Hepatocyte (in vitro differentiated cells): ENCODE measurements at regions not wholly inside any gene's neighbourhood (a gene's known extent, or its start where the extent isn't known, plus 50 kb on each side); places are given as distances from the start of the nearest gene placed in this dataset.

Experiments used
- DNase-seq: peaks from one replicate; pipeline ENCODE4 v3.0.0-alpha.2; 2016; ENCODE audit warnings: low spot score
- H2AFZ ChIP-seq: fragments of 200-600 bp; sonication (generic); 2 replicates; pipeline ENCODE4 v1.6.0; 2016; ENCODE audit warnings: antibody characterized with exemption, mild to moderate bottlenecking
- H3K27ac ChIP-seq: fragments of 200-600 bp; sonication (generic); 2 replicates; pipeline ENCODE4 v1.5.1; 2016; ENCODE audit warnings: mild to moderate bottlenecking
- H3K27me3 ChIP-seq: fragments of 200-600 bp; sonication (generic); 2 replicates; pipeline ENCODE4 v1.6.1; 2016
- H3K36me3 ChIP-seq: fragments of 200-600 bp; sonication (generic); replicated peaks from 2 replicates; pipeline ENCODE4 v1.5.1; 2016; ENCODE audit warnings: low read depth; ENCODE audit not compliant: insufficient read depth
- H3K4me1 ChIP-seq: fragments of 200-600 bp; sonication (generic); 2 replicates; pipeline ENCODE4 v1.5.1; 2016; ENCODE audit warnings: mild to moderate bottlenecking, moderate library complexity; ENCODE audit not compliant: insufficient read depth
- H3K4me2 ChIP-seq: fragments of 200-600 bp; sonication (generic); 2 replicates; pipeline ENCODE4 v1.6.0; 2016
- H3K4me3 ChIP-seq: fragments of 200-600 bp; sonication (generic); 2 replicates; pipeline ENCODE4 v1.5.1; 2016; ENCODE audit warnings: mild to moderate bottlenecking
- H3K79me2 ChIP-seq: fragments of 200-600 bp; sonication (generic); 2 replicates; pipeline ENCODE4 v1.6.0; 2017; ENCODE audit warnings: mild to moderate bottlenecking
- H3K9me2 ChIP-seq: fragments of 200-600 bp; sonication (generic); replicated peaks from 2 replicates; pipeline ENCODE4 v1.6.0; 2017; ENCODE audit warnings: mild to moderate bottlenecking; ENCODE audit not compliant: insufficient read depth
- H3K9me3 ChIP-seq: fragments of 200-600 bp; sonication (generic); 2 replicates; pipeline ENCODE4 v1.5.1; 2016; ENCODE audit warnings: low read depth, mild to moderate bottlenecking
- H4K20me1 ChIP-seq: fragments of 200-600 bp; sonication (generic); 2 replicates; pipeline ENCODE4 v1.6.0; 2016; ENCODE audit warnings: mild to moderate bottlenecking; ENCODE audit not compliant: insufficient read depth, poor library complexity, severe bottlenecking
- CTCF ChIP-seq: fragments of 200-600 bp; sonication (generic); IDR thresholded peaks from 2 replicates; pipeline ENCODE4 v1.5.1; 2016; ENCODE audit warnings: antibody characterized with exemption, mild to moderate bottlenecking; ENCODE audit not compliant: poor library complexity
- EZH2 ChIP-seq: fragments of 200-600 bp; sonication (generic); IDR thresholded peaks from 2 replicates; pipeline ENCODE4 v1.6.1; 2016; ENCODE audit warnings: antibody characterized with exemption, mild to moderate bottlenecking, borderline replicate concordance
- EZH2phosphoT487 ChIP-seq: fragments of 200-600 bp; sonication (generic); IDR thresholded peaks from one replicate; pipeline ENCODE4 v1.6.1; 2018; ENCODE audit warnings: antibody characterized with exemption, mild to moderate bottlenecking, low read depth, moderate library complexity; ENCODE audit not compliant: unreplicated experiment, severe bottlenecking
- WGBS: methylation state at CpG from one replicate; pipeline ENCODE4 v1.1.6; 2016; ENCODE audit warnings: low lambda C conversion rate; ENCODE audit errors: missing lambda C conversion rate; 5-methylcytosine and 5-hydroxymethylcytosine counted together

GRCh38 chr1:168972225-168972624 lies 134.3 kb upstream of the ATP1B1 start:
- 72% methylated on average over 4 of the region's 4 CpGs for WGBS
- Histone ChIP-seq H3K36me3 (no peaks in the 10 kb centered on the region), H3K4me3 (no peak overlapping the region), H3K27me3 (no peaks in the 10 kb centered on the region), H4K20me1 (no peaks in the 10 kb centered on the region), H3K27ac (no peak overlapping the region), H3K9me2 (no peaks in the 10 kb centered on the region), H3K79me2 (no peaks in the 10 kb centered on the region), H2AFZ (no peak overlapping the region), H3K4me2 (no peak overlapping the region), H3K4me1 (no peaks in the 10 kb centered on the region), H3K9me3 (no peaks in the 10 kb centered on the region)
- TF ChIP-seq CTCF (no peak), EZH2phosphoT487 (no peak), EZH2 (no peak)
- DNase-seq = no peak

GRCh38 chr1:168972887-168973286 lies 133.6 kb upstream of the ATP1B1 start:
- Histone ChIP-seq H3K36me3 (no peaks in the 10 kb centered on the region), H3K4me2 (no peak overlapping the region), H3K9me3 (no peaks in the 10 kb centered on the region), H3K79me2 (no peaks in the 10 kb centered on the region), H3K4me1 (no peaks in the 10 kb centered on the region), H4K20me1 (no peaks in the 10 kb centered on the region), H3K9me2 (no peaks in the 10 kb centered on the region), H2AFZ (no peak overlapping the region), H3K4me3 (no peak overlapping the region), H3K27me3 (no peaks in the 10 kb centered on the region), H3K27ac (no peak overlapping the region)
- no peak for DNase-seq
- TF ChIP-seq EZH2 (no peak), CTCF (no peak), EZH2phosphoT487 (no peak)
- 70% methylated on average over 2 of the region's 2 CpGs for WGBS

- Histone ChIP-seq H4K20me1 (no peaks in the 10 kb centered on the region), H3K9me2 (no peaks in the 10 kb centered on the region), H3K4me1 (no peaks in the 10 kb centered on the region), H3K27me3 (no peaks in the 10 kb centered on the region), H3K36me3 (no peaks in the 10 kb centered on the region), H3K79me2 (no peaks in the 10 kb centered on the region), H3K9me3 (no peaks in the 10 kb centered on the region), H3K4me2 (no peak overlapping the region), H3K27ac (no peak overlapping the region), H2AFZ (no peak overlapping the region), H3K4me3 (no peak overlapping the region)
- 66% methylated on average over 5 of the region's 5 CpGs for WGBS
- no peak for DNase-seq
- no peak for TF ChIP-seq EZH2phosphoT487
- TF ChIP-seq EZH2 = no peak
- TF ChIP-seq CTCF = no peak
Observed at GRCh38 chr1:168974117-168974516, 132.4 kb upstream of the ATP1B1 start.

DNA sequence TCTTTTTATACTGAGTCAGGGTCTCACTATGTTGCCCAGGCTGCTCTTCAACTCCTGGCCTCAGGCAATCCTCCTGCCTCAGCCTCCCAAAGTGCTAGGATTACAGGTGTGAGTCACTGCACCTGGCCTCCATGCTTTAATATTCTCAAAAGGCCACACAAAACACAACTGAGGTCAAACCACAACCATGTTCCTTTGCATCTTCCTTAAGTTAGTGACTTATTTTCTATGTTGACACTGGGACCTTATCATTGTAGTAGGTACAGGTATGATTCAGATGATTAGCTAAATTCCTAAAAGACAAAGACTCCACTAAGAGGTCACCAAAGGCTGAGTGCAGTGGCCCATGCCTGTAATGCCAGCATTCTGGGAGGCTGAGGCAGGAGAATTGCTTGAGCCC lies 131.9 kb upstream of the ATP1B1 start:
- TF ChIP-seq CTCF (no peak), EZH2 (no peak), EZH2phosphoT487 (no peak)

More for the DNA sequence above, 131.9 kb upstream of the ATP1B1 start:
- DNase-seq = no peak
- Histone ChIP-seq H3K4me3 (no peak overlapping the region), H4K20me1 (no peaks in the 10 kb centered on the region), H3K9me3 (no peaks in the 10 kb centered on the region), H3K79me2 (no peaks in the 10 kb centered on the region), H3K9me2 (no peaks in the 10 kb centered on the region), H3K4me1 (no peaks in the 10 kb centered on the region), H3K4me2 (no peak overlapping the region), H3K36me3 (no peaks in the 10 kb centered on the region), H2AFZ (no peak overlapping the region), H3K27ac (no peak overlapping the region), H3K27me3 (no peaks in the 10 kb centered on the region)
